GM18505 (cell line): ENCODE measurements at regions not wholly inside any gene's neighbourhood (a gene's known extent, or its start where the extent isn't known, plus 50 kb on each side); places are given as distances from the start of the nearest gene placed in this dataset.

Source experiments
- ATAC-seq: cut with Tn5 transposase; IDR thresholded peaks from one replicate; pipeline ENCODE4 v1.9.1; 2021; ENCODE audit not compliant: unreplicated experiment
- POLR2A ChIP-seq: IDR thresholded peaks from 4 replicates; pipeline ENCODE4 v1.6.1; 2011; ENCODE audit warnings: borderline replicate concordance; ENCODE audit not compliant: insufficient read depth, insufficient read length; ENCODE audit errors: extremely low read depth

- ATAC-seq = no peak
- TF ChIP-seq POLR2A = no peak
Measured at GRCh38 chr2:16817305-16818202, 151.9 kb upstream of the CYRIA start.

GRCh38 chr2:16816522-16816921 is 150.9 kb upstream of the CYRIA start:
- no peak for ATAC-seq
- TF ChIP-seq POLR2A = no peak

- no peak for ATAC-seq
- TF ChIP-seq POLR2A = no peak
Measured at GRCh38 chr2:16816016-16816415, 150.4 kb upstream of the CYRIA start.

- no peak for ATAC-seq
- no peak for TF ChIP-seq POLR2A
Measured at GRCh38 chr2:16813593-16813992, 148.0 kb upstream of the CYRIA start.

GRCh38 chr2:16798472-16798871 is 132.8 kb upstream of the CYRIA start:
- TF ChIP-seq POLR2A = no peak
- no peak for ATAC-seq

GRCh38 chr2:16791496-16791895 is 125.9 kb upstream of the CYRIA start:
- TF ChIP-seq POLR2A = no peak
- no peak for ATAC-seq

GRCh38 chr2:16785149-16785548 is 119.5 kb upstream of the CYRIA start:
- no peak for TF ChIP-seq POLR2A
- no peak for ATAC-seq

- TF ChIP-seq POLR2A = no peak
- no peak for ATAC-seq
Measured at GRCh38 chr2:16784652-16785051, 119.0 kb upstream of the CYRIA start.

GRCh38 chr2:16777123-16777870 is 111.7 kb upstream of the CYRIA start:
- ATAC-seq = no peak
- TF ChIP-seq POLR2A = no peak

- no peak for TF ChIP-seq POLR2A
- ATAC-seq = no peak
Measured at GRCh38 chr2:16775899-16776231, 110.2 kb upstream of the CYRIA start.

- TF ChIP-seq POLR2A = no peak
- ATAC-seq = no peak
Measured at GRCh38 chr2:16774980-16775898, 109.6 kb upstream of the CYRIA start.

GRCh38 chr2:16774091-16774490 is 108.5 kb upstream of the CYRIA start:
- no peak for ATAC-seq
- TF ChIP-seq POLR2A = no peak

GRCh38 chr2:16773080-16773713 is 107.6 kb upstream of the CYRIA start:
- no peak for TF ChIP-seq POLR2A

GRCh38 chr2:16767789-16768476 is 102.3 kb upstream of the CYRIA start:
- ATAC-seq = no peak
- no peak for TF ChIP-seq POLR2A

More at GRCh38 chr2:16773080-16773713, 107.6 kb upstream of the CYRIA start:
- peak; percentile 82 for ATAC-seq
